SHP77 treated with DMSO at 0.1 percent for 48 hours (cell line): ENCODE measurements at regions not wholly inside any gene's neighbourhood (a gene's known extent, or its start where the extent isn't known, plus 50 kb on each side); places are given as distances from the start of the nearest gene placed in this dataset.

ENCODE experiments used
- DNase-seq: peaks from one replicate; lab custom pipeline; 2025; lab: John Stamatoyannopoulos, UW

GRCh38 chr5:17761326-17761725 is 127.1 kb downstream of the TAF11L14 start:
- no peak for DNase-seq

- DNase-seq = no peak
Observed at GRCh38 chr5:17763301-17763700, 129.0 kb downstream of the TAF11L14 start.

DNA sequence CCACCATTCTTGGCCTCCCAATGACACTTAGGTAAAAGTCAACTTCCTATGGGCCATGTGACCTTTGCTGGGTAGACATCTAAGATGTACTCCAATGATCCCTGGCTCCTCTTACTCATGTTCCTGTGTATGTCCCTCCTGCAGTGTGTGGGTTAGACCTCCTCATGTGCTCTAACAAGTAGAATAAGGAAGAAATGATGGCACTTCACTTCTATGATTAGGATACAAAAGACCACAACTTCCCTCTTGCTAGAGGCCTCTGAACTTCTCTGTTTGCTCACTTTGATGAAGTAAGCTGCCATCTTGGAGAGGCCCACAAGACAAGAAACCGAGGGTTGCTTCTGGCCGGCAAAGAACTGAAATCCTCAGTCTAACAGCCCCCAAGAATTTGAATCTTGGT is 131.8 kb downstream of the TAF11L14 start:
- no peak for DNase-seq

DNA sequence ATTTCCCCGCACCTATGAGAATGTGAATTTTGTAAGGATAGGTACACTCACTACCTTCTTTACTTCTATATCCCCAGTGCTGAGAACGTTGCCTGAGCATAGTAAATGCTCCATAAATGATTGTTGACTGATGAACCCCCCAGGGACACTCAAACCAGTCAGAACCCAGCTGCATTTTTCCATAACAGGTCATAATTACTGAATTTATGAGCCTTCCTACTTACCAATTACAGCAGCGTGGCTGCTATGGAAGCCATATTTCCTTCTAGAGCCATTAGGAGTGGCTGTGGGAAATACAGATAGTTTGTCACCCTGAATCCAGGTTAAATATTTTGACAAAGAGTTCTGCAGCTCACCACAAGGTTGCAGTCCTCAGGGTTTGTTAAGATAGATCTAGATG is 135.0 kb downstream of the TAF11L14 start:
- DNase-seq = no peak

GRCh38 chr5:17772232-17772631 is 138.0 kb downstream of the TAF11L14 start:
- DNase-seq = no peak

GRCh38 chr5:17785774-17786173 is 151.5 kb downstream of the TAF11L14 start:
- no peak for DNase-seq

DNA sequence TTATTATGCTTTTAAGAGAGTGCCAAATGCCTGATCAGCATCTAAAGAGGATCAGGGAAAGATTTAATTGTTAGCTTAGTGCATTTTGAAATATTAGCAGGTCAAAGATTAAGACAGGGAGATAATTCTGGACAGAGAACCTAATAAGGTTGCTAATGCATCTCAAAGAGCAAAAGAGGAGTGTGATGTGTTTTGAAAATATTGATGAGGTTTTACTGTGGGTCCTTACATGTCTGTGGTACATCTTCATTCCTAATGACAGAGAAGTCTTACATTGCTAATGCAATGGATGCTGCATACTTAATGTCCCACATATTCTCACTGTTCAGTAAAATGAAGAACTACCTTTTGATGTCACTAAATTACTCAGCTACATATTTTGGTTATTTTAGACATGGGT is 154.1 kb downstream of the TAF11L14 start:
- no peak for DNase-seq

DNA sequence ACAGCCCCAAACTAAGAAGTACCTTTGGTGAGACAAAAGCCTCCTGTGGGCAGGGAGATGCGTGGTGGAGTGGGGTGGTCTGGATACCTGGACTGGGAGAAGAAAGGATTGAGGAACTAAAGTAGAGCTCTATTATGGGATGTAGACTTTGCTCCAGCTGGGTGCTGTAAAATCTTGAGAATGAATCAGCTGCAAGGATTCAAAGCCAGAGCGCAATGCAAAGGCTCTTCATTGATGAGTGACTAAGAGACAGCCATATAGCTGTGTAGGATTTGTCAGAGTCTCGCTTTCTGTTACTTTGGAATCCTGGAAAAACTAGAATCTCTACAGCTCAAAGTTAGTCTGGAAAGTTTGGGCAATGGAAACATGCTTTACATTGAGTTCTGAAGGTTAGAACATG is 159.9 kb downstream of the TAF11L14 start:
- DNase-seq = no peak

DNA sequence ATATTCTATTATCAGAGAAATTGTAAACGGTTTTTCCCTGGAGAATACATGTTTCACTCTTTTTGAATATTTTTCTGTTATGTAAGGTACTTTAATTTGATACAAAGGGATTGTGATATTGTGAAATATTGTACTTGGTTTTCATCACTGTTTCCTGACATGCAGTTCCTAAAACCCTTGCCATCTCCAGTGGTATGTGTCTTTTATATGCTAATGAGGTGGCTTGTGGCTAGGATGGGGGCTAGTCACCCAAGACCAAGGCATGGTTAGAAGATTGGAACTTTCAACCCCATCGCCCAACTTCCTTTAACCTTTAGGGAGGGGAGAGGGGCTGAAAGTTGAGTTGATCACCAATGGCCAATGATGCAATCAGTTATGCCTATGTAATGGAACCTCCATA is 160.6 kb downstream of the TAF11L14 start:
- DNase-seq = no peak

DNA sequence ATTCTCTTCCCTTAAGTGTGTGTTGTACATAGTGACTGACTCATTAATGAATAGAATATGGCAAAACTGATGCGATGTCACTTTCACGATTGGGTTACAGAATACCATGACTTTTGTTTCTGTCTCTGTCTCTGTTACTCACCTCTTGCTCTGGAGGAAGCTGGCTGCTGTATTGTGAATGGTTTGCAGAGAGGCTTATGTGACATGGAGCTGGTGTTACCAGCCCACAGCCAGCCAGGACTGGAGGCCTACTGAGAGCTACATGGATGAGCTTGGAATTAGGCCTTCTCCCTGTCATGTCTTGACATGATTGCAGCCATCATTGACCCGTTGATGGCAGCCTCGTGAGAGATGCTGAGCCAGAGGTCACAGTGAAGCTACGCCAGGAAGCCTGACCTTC is 161.9 kb downstream of the TAF11L14 start:
- no peak for DNase-seq

GRCh38 chr5:17796757-17797396 is 162.6 kb downstream of the TAF11L14 start:
- DNase-seq = no peak

DNA sequence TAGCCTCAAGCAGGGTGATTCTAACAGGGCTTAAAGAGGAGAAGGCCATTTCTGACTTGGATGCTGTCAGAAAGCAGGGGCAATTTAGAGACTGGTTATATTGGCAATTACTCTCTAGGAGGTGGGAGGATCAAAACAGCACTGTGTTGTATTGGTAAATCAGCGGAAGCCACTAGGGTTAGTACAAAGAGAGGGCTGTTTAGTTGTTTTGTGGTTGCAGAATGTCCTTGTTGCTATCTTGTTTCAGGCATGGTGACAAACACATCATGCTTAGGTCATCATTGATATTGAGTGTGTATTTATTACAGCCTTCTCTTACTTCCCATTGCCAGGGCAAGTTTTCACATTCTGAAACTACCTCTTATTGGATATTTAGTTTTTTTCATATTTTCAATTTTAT is 165.3 kb downstream of the TAF11L14 start:
- DNase-seq = no peak

- DNase-seq = no peak
Observed at GRCh38 chr5:17801595-17801994, 167.3 kb downstream of the TAF11L14 start.

DNA sequence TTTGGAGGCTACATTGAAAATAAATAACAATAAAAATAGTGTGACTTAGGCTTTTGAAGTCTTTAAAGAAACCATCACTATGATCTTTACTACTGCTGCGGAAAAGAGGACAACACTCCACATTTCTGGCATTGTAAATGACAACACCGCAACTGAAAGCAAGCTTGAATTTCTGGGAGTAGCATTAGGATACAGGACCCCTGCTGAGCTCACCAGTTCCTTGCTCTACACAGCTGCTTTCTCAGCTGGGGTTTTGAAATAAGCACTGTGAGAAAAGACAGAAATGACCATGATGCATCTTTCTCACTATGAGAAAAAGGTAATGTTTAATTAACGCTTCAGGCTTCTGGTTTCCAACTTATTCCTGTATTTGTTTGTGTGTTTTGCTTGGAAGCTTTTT is 168.0 kb downstream of the TAF11L14 start:
- no peak for DNase-seq

DNA sequence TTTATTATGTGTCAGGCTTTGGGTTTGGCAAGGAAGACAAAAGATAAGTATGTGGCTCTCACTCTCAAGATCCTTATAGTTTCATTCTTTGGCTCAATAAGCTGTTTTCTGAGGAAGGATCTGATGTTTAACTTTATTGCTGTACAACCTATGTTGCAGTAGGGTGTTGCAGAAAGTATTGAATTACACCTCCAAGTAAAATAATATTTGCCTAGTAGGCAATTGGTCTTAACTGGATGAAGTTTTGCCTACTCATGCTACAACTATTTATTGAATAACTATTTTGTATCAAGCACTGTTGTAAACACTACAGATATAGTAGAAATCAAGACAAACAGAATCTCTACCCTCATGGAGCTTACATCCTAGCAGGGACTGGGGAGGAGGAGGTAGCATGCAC is 169.7 kb downstream of the TAF11L14 start:
- no peak for DNase-seq

DNA sequence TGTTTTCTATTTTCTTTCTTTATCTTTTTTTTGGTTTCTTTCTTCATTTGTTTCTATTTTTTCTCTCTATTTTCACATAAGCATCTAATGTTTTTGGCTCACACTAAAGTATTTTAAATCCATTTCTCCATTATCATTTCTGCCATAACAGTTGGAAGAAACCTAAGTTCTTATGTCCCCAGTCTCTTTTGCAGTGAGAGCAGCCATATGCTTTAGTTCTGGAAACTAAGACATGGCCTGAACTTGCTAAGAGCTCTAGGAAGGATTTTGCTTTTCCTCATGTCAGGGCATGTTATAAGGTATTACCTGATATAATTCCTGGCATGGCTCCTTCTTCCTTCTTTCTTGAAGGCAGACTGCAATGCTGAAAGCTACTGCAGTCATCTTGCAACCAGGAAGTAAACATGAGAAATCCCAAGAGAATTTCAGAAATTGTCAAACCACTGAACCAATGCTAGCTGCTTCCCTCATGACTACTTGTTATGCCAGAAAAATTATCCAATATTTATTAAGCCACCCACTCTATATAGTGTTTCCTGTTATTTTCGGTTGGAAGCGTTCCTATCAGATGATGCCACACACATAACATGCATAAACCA is 171.1 kb downstream of the TAF11L14 start:
- DNase-seq = no peak

DNA sequence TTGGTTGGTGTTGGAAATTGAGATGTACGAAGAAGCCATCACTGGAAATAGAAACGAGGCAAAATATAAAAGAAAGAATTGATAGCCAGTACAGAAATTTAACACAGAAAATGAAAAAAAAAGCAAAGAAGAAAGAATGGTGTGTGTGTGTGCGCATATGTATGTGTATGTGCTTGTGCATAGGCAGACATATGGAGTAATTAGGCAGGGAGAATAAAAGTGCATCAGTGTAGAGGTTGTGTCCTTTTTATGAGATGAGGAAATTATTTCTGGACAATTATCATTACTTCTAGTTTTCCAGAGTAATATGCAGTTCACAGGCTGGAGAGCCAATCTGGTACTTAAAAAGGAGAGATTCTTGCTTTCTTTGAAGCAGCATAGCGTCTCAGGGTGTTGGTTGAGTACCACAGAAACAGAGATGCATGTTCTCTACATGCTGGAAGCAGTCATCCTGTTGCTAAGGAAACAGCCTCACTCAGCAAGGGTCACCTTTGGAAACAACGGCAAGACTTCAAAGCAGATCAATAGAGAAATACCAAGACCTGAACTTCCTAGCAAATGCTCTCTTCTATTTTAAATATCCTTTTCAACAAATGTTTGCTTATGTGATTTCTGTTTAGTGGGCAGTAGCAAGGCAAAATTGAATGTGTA is 172.7 kb downstream of the TAF11L14 start:
- DNase-seq = no peak

- no peak for DNase-seq
Observed at GRCh38 chr5:17808566-17808965, 174.3 kb downstream of the TAF11L14 start.

DNA sequence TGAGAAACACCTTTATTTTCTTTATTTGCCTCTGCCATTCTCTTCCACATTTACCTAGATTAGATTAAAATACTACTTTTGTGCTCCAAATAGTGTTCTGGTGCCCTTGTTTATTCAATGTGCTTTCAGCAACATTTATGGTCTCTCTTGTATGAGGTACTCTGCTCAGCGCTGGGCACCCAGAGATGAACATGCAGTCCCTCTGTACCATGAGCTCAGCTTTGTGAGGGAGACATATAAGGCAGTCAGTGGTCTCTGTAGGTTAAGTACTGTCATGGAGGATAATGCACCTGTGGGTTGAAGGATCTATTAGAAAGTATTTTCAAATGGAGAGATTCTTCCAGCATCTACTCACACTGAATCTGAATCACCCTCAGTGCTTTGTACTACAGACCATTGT is 176.5 kb downstream of the TAF11L14 start:
- no peak for DNase-seq

DNA sequence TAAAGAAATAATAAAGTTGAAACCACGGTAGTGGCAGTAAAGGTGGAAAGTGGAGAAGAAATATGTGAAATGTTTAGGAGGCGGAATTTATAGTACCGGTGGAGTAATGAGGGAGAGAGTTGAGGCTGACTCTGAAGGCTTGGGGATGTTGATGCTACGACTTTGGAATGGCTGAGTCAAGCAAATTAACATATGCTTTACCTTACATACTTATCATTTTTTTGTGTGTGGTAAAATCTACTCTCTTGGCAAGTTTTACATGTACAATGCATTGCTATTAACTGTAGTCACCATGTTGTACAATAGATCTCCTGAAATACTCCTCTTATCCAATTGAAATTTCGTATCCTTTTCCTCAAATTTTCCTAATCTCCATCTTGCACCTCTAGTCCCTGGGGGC is 179.0 kb downstream of the TAF11L14 start:
- no peak for DNase-seq

GRCh38 chr5:17816505-17816904 is 182.2 kb downstream of the TAF11L14 start:
- DNase-seq = no peak

DNA sequence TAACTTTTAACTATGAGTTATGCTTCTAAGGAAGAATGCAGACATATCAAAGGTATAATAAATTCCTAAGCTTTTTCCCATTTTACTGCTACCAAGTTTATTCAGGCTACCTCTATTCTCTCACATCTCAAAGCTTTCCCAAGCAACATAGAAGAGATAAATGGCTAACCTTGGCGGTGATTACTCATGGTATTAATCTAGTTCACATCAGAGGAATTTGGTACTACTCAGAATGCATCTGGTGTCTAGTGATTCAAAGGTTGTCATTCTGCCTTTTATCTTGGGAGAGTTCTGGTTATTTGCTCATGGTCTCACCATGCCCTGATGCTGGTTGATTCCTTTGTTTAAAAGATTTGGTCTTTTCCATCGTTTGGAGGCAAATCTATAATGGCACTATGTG is 182.7 kb downstream of the TAF11L14 start:
- no peak for DNase-seq

DNA sequence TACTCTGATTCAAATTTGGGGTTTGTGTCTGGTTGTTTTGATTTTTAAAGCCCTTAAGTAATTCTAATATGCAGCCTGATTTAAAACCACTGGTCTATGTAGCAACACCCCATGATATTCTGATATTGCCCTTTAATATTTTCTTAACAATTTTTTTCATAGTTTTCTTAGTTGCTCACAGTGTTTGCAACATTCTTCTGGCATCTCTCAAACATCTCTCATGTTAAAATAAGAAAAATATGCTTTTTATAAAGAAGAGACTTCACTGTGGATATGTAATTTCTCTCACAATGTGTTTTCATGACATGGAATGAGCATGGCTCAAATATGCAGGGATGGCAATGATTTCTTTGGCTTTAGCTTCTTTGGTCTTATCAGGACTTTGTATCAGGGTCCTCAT is 183.7 kb downstream of the TAF11L14 start:
- DNase-seq = no peak

- no peak for DNase-seq
Observed at GRCh38 chr5:17819783-17820182, 185.5 kb downstream of the TAF11L14 start.
